Stimulated activated memory B cell treated with anti-CD40 and anti-IgM and Interleukin-4, amounts not matched to agents 10 μg/mL and 1 μg/mL and 100 μg/mL, for 72 hours (primary cell): ENCODE measurements at regions not wholly inside any gene's neighbourhood (a gene's known extent, or its start where the extent isn't known, plus 50 kb on each side); places are given as distances from the start of the nearest gene placed in this dataset.
"Not testable (repeated sequence)": the region's sequence is repeated elsewhere in the genome, so short reads cannot be mapped to it uniquely, and the experiment has no call there.

Experiments
- ATAC-seq: fragments of 150-1000 bp; cut with Tn5 transposase; 2 replicates; pipeline ENCODE4 v1.10.0; 2021
- H3K27ac Mint-ChIP-seq: one replicate; pipeline ENCODE4 v1.8.0; 2022; ENCODE audit warnings: mild to moderate bottlenecking, mixed read lengths
- H3K27me3 Mint-ChIP-seq: one replicate; pipeline ENCODE4 v1.8.0; 2022; ENCODE audit warnings: mixed read lengths
- H3K36me3 Mint-ChIP-seq: one replicate; pipeline ENCODE4 v1.8.0; 2022; ENCODE audit warnings: mixed read lengths
- H3K4me1 Mint-ChIP-seq: one replicate; pipeline ENCODE4 v1.8.0; 2022; ENCODE audit warnings: mixed read lengths
- H3K4me3 Mint-ChIP-seq: one replicate; pipeline ENCODE4 v1.8.0; 2022; ENCODE audit warnings: mild to moderate bottlenecking, moderate library complexity, mixed read lengths
- H3K9me3 Mint-ChIP-seq: one replicate; pipeline ENCODE4 v1.8.0; 2022; ENCODE audit warnings: mixed read lengths

DNA sequence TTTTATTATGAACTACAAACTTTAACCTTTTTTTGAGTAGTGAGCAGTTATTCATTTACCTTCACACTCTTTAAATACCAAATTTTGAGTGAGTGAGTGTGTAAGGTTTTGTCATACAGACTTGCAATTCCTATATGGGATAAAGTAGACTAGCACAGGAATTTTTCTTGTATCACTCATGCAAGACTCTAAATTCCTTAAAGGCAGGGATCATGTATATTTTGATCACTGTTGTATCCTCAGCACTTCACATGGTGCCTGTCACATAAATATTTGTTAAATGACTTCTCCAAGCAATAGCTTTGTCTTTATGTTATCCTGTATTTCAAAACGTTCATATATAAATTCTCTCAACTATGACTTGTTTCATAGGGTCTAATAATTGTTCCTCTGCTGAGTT is 119.1 kb upstream of the NBPF19 start:
- not testable (repeated sequence) for H3K27me3 Mint-ChIP-seq, H3K4me1 Mint-ChIP-seq

GRCh38 chr1:149356152-149356551 is 118.7 kb upstream of the NBPF19 start:
- H3K4me3 Mint-ChIP-seq, H3K27me3 Mint-ChIP-seq, H3K36me3 Mint-ChIP-seq, H3K27ac Mint-ChIP-seq, H3K9me3 Mint-ChIP-seq, ATAC-seq, H3K4me1 Mint-ChIP-seq: not testable (repeated sequence)

More for the DNA sequence above, 119.1 kb upstream of the NBPF19 start:
- not testable (repeated sequence) for H3K4me3 Mint-ChIP-seq, H3K27ac Mint-ChIP-seq, H3K36me3 Mint-ChIP-seq, H3K9me3 Mint-ChIP-seq, ATAC-seq

GRCh38 chr1:149360351-149360750 is 114.5 kb upstream of the NBPF19 start:
- H3K9me3 Mint-ChIP-seq, H3K27me3 Mint-ChIP-seq, ATAC-seq, H3K4me3 Mint-ChIP-seq, H3K4me1 Mint-ChIP-seq, H3K36me3 Mint-ChIP-seq, H3K27ac Mint-ChIP-seq: not testable (repeated sequence)

GRCh38 chr1:149361310-149361709 is 113.5 kb upstream of the NBPF19 start:
- H3K4me1 Mint-ChIP-seq, H3K36me3 Mint-ChIP-seq, H3K9me3 Mint-ChIP-seq, H3K4me3 Mint-ChIP-seq, ATAC-seq, H3K27ac Mint-ChIP-seq, H3K27me3 Mint-ChIP-seq: not testable (repeated sequence)

- not testable (repeated sequence) for H3K27me3 Mint-ChIP-seq, H3K9me3 Mint-ChIP-seq, H3K27ac Mint-ChIP-seq, H3K4me3 Mint-ChIP-seq, H3K4me1 Mint-ChIP-seq, H3K36me3 Mint-ChIP-seq
- ATAC-seq, result peak; percentile 54
These were observed 110.5 kb upstream of the NBPF19 start for GRCh38 chr1:149364188-149364981.

- not testable (repeated sequence) for H3K36me3 Mint-ChIP-seq, H3K4me3 Mint-ChIP-seq, H3K9me3 Mint-ChIP-seq, H3K4me1 Mint-ChIP-seq, ATAC-seq, H3K27me3 Mint-ChIP-seq, H3K27ac Mint-ChIP-seq
These were observed 108.4 kb upstream of the NBPF19 start for GRCh38 chr1:149366402-149366801.

GRCh38 chr1:149367472-149368044 is 107.3 kb upstream of the NBPF19 start:
- H3K4me1 Mint-ChIP-seq, H3K27ac Mint-ChIP-seq, ATAC-seq, H3K9me3 Mint-ChIP-seq, H3K4me3 Mint-ChIP-seq, H3K36me3 Mint-ChIP-seq, H3K27me3 Mint-ChIP-seq: not testable (repeated sequence)

GRCh38 chr1:149368337-149368736 is 106.5 kb upstream of the NBPF19 start:
- ATAC-seq, H3K27me3 Mint-ChIP-seq, H3K4me3 Mint-ChIP-seq, H3K36me3 Mint-ChIP-seq, H3K27ac Mint-ChIP-seq, H3K4me1 Mint-ChIP-seq, H3K9me3 Mint-ChIP-seq: not testable (repeated sequence)

GRCh38 chr1:149369081-149369480 is 105.8 kb upstream of the NBPF19 start:
- not testable (repeated sequence) for ATAC-seq, H3K27me3 Mint-ChIP-seq

DNA sequence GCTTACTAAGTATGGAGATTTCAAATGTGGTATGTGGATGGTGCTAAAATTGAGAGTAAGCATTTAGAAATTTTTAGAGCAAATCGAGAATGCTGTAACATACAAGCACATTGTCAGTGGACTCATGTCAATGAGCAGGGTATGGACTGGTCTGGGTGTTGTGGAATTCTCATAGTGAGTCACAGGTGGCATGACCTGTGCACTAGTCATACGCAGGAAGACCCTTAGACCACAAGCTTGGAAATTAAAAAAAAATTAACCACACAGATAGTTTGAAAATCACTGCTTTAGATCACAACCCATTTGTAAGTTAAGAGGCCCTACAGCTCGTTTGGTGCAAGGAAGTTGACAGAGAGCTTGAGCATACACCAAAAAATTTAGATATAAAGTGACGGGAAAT is 102.9 kb upstream of the NBPF19 start:
- H3K9me3 Mint-ChIP-seq, H3K4me3 Mint-ChIP-seq, H3K36me3 Mint-ChIP-seq, H3K4me1 Mint-ChIP-seq, H3K27ac Mint-ChIP-seq, H3K27me3 Mint-ChIP-seq: not testable (repeated sequence)
- peak; percentile 67 for ATAC-seq

More at GRCh38 chr1:149369081-149369480, 105.8 kb upstream of the NBPF19 start:
- H3K36me3 Mint-ChIP-seq, H3K27ac Mint-ChIP-seq, H3K9me3 Mint-ChIP-seq, H3K4me1 Mint-ChIP-seq, H3K4me3 Mint-ChIP-seq: not testable (repeated sequence)

- not testable (repeated sequence) for H3K4me3 Mint-ChIP-seq, H3K27ac Mint-ChIP-seq, H3K9me3 Mint-ChIP-seq, H3K36me3 Mint-ChIP-seq, ATAC-seq, H3K27me3 Mint-ChIP-seq
- H3K4me1 Mint-ChIP-seq, result peaks cover 12% of the 10 kb centered on the region
These were observed 96.4 kb upstream of the NBPF19 start for GRCh38 chr1:149378462-149378861.

GRCh38 chr1:149390173-149390926 is 84.5 kb upstream of the NBPF19 start:
- not testable (repeated sequence) for H3K27ac Mint-ChIP-seq, H3K4me1 Mint-ChIP-seq, H3K27me3 Mint-ChIP-seq, H3K9me3 Mint-ChIP-seq, H3K36me3 Mint-ChIP-seq
- peak; percentile 85 for ATAC-seq
- peak overlapping the region; percentile 85 for H3K4me3 Mint-ChIP-seq

DNA sequence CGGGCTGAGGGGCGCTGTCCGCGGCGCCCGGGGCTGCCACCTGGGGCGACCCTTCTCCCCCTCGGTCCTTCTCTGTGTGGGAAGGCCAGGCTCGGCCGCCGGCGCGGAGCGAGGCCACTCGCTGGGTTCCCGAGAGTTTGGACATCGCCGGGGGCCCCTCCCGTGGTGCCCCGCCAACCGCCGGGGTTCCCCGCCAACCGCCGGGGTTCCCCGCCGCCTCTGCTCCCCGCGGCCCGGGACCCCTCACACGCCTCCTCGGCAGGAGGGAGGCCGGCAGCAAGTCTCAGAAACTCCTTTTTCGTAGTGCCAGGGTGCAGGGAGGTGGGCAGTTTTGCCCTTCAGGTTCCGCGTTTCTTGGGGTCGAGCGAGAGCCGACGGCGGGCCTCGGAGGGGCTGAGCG is 83.9 kb upstream of the NBPF19 start:
- ATAC-seq, result peak; percentile 58
- H3K4me3 Mint-ChIP-seq, H3K4me1 Mint-ChIP-seq, H3K27ac Mint-ChIP-seq, H3K27me3 Mint-ChIP-seq, H3K9me3 Mint-ChIP-seq, H3K36me3 Mint-ChIP-seq: not testable (repeated sequence)

DNA sequence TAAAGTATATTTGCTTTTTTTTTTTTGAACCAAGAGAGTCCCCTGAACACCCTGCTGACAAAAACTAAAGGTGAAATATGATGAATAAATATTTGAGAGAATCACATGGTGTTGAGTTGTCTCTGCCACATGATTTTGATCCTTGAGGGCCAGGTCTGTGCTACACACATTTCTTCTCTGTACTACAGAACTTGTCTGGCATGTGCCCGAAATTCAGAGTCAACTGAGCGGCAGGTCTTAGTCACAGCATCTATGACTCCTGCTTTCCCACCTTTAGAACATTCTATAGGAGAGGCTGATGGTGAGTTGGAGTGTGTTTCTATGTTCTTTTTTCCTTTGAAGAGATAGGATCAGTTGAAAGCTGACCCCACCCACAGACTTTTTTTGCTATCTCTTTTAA is 79.0 kb upstream of the NBPF19 start:
- not testable (repeated sequence) for H3K27ac Mint-ChIP-seq, H3K9me3 Mint-ChIP-seq, H3K27me3 Mint-ChIP-seq, H3K4me3 Mint-ChIP-seq, H3K36me3 Mint-ChIP-seq, ATAC-seq
- H3K4me1 Mint-ChIP-seq, result peaks cover 12% of the 10 kb centered on the region

DNA sequence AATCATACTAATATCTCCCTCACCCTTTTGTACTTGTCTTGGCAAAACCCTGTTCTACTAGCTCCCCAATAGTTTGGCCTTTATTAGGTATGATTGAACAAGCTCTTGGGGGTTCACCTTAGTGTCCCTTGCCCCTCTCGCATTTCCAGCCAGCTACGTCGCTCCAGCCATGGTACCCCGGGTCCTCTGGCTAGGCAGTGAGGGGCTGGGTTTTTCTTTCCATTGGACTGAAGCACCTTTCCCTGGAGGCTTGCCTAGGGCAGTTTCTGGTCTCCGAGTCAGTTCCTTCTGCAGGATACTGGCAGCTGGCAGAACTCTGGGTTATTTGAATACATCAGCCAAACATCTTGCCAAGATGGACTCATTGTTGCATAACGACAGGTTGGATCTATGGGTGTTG is 76.3 kb upstream of the NBPF19 start:
- not testable (repeated sequence) for ATAC-seq, H3K27me3 Mint-ChIP-seq, H3K36me3 Mint-ChIP-seq, H3K9me3 Mint-ChIP-seq, H3K4me3 Mint-ChIP-seq, H3K27ac Mint-ChIP-seq
- H3K4me1 Mint-ChIP-seq, result peaks cover 12% of the 10 kb centered on the region

GRCh38 chr1:149408404-149408803 is 66.4 kb upstream of the NBPF19 start:
- not testable (repeated sequence) for ATAC-seq, H3K27ac Mint-ChIP-seq, H3K27me3 Mint-ChIP-seq, H3K4me3 Mint-ChIP-seq, H3K9me3 Mint-ChIP-seq, H3K4me1 Mint-ChIP-seq, H3K36me3 Mint-ChIP-seq
